Hindlimb muscle (tissue), 1 donor: ENCODE measurements at regions not wholly inside any gene's neighbourhood (a gene's known extent, or its start where the extent isn't known, plus 50 kb on each side); places are given as distances from the start of the nearest gene placed in this dataset.
A peak's percentile ranks its signal among the peaks of the same experiment; 100 is the strongest.

ENCODE experiments used
- DNase-seq: peaks from one replicate; pipeline ENCODE4 v3.0.0-alpha.2; 2013

DNA sequence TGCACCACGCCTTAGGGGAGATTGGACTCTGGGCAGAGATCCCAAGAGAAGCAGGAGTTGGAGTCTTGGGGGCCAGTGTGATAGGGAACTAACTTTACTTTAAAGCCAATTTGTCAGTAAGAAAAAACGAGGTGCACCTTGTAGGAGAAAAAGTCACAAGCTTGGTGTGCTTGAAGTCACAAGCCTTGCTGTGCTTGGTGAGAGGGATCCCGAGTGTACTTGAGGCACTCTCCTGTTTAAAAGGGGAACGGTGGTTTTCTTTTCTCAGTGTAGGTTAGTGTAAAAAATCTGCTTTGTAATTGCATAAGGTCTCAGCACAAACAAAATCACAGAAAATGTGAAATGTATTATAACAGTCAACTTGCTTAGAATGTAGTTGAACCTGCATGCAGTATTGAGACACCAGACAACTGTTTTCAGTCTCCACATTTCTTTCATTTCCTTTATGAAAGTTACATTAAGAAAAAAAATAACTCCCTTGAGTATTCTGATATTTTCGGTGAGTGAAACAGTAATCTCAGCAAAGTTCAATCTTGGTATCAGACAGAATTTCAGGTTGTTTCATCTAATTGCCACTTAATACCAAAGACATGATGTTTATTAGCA is 111.1 kb upstream of the DUSP22 start:
- DNase-seq: no peak

DNA sequence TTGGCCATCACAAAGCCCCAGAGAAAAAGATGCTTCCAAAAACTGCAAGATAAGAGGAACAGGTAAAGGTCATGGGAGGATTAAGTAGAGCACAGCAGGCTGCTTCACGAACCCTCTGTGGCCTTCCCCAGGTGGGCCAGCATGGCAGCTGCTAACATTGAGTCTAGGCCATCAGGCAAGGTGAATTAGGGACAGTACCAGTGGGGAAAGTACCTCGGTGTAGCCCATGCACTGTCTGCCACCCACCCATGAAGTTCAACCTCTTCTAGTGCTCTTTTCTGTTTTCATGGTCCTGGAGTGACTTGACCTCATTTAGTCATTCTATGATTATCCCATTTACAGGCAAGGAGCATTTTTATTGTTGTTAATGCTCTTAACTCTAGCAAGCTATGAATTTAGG is 108.6 kb upstream of the DUSP22 start:
- DNase-seq: no peak

DNA sequence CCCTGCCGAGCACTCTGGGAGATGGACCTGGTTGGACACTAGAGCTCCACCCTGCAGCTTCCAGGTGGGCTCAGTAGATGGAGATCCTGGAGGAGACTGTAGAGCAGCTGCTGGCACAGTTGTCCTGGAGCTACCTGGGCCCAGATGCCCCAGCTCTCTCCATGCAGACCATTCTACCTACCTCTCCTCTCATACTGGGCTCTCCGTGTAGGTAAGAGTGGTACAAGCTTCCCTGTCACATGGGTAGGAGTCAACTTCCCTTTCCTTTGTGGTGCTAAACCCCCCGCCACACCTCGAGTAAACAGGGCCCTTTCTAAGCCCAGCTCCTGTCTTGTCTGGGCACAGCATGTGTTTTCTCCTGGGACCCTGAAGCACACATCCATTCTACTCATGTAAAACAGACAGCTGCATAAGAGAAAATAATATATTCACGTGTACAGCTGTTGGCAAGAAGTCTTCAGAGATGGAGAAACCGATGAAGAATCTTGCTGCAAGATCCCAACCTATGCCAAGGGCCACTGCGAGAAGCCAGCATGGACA is 108.1 kb upstream of the DUSP22 start:
- DNase-seq: no peak

DNA sequence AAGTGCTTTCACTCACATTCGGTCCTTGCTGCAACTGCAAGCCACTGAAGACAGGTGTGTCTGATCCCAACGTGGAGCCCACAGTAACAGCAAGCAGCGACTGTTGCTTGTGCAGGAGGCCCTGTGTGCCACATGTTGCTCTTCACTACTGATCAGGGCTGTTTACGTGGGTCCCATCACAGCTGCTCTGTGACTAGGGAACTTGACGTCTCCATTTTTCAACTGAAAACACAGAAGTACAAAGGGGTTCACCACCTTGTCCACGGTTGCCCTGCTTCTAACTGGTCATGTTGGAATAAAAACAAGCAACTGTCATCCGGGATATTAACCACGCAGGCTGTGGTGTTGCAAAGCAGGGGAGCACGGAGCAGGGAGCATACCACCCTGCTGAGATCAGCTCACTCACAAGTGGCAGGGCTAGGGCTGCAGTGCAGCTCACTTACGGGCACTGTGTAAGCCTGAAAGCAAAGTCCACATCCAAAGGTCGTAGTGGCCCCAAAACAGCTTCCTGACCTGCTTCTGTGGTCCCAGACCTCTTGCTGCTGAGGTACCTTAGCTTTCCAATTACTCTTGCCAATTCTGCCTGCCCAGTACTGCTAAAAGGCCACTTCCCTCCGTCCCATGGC is 105.8 kb upstream of the DUSP22 start:
- DNase-seq: no peak

DNA sequence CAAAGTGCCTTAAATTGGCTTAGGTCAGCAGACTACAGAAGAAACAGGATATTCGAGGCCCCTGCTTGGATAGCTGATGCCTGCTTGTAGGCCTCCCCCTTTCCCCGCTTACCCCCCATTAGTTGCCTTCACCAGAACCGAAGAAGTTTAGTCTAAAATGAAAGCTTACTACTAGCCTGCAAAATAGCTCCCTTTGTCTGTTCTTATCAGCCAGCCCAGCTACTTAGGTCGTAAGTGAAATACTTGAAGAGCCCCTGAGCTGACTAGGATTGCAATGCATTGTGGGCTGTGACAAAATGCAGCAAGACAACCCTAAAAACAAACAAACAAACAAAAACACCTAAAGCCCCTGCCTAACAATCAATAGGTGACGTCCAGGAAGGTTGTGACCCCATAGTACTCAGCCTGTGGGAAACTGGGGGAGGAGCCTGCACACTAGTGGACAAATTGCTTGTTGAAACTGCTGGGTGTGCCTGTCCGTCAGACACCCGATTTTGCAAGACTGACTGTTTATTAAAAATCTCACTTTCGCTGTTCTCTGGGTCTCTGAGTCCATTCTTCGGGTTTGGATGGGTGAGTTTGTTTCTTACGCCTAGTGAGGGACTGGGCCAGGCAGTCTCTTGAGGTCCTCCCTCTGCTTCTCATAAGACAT is 105.0 kb upstream of the DUSP22 start:
- no peak for DNase-seq

DNA sequence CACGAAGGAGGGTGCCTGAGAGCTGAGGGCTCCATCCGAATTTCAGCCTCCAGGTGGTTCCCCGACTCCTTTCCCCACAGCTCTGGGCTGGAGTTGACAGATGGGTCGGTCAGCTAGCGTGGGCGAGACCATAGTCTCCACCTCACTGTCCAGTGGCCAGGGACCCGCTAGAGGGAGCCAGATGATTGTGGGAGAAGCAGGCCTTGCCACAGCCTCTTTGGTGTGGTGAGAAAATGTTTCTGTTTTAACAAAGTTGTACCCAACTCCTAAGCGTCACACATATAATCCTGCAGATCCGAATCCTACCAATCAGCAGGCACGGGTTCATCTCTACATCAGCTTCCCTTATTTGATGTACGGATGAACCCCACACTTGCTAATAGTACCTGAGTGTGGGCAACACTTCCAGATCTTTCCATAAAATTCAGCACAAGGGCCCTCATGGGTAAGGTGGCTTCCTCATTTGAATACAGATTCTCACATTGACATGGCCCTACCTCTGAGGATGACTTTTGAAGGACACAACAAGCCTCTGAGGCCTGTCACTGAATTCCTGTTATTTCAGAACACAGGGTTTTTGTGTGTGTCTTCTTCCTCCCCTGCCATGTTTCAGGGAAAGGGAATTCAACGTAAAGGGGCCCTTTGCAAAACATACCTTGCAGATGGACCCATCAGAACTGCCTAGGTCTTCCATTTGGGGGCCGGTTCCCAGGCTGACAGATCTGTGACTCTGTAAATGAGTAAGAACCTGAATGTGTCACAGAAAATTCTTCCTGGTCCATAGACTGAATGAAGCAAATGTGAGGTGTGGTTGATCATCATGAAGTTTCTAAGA is 103.2 kb upstream of the DUSP22 start:
- DNase-seq: peak; percentile 66

DNA sequence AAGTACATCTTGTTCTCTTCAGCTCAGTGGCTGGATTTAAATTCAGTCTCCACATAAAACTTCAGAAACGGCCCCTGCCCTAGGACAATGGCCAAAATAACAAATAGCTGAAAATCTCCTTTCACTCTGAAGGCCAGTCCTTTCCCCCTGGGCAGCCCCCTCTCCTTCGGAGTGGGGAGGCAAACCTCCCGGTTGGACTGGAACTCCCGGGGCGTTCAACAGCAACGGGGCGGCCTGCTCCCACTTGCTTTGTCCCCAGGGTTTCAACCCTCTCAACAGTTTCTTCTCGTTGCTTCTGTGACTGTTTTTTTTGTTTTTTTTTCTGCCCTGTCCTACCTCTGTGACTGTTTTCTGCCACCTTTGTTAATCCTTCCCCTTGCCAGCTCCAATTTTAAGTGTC is 102.6 kb upstream of the DUSP22 start:
- no peak for DNase-seq

DNA sequence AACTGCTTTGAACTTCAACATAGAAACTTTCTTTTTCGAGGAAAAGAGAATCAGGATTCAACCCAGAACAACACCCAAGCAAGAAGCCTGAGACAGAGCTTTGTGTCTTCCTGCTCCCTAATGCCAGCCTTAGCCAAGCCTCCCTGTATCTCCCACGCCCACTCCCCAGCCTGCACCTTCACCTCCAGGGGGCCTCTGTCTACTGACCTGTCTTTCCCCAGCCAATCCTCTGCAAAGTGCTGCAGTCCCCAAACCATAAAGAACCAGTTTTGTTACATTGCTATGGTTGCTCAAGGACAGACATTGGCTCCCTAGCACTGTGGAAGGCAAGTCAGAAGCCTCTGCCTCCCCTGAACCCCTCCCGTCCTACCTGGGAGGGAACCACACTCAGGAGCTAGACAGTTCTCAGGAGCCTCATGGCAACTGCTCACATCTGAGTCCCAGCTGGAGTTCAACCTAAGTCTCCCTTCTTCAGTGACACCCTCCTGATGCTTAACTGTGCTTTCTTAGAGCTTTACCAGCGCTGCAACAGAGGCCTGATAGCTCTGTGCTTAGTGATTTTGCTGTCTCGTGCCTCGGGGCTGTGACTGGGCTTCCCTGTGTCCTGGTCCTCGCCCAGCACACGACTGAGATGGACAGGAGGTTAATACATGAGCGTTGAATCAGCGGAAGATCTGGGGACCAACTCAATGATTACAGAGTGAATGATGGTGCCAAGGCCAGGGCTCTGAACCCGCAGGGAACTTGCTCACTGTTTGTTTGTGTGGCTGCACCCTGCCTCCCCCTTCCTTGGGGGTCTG is 101.5 kb upstream of the DUSP22 start:
- no peak for DNase-seq

DNA sequence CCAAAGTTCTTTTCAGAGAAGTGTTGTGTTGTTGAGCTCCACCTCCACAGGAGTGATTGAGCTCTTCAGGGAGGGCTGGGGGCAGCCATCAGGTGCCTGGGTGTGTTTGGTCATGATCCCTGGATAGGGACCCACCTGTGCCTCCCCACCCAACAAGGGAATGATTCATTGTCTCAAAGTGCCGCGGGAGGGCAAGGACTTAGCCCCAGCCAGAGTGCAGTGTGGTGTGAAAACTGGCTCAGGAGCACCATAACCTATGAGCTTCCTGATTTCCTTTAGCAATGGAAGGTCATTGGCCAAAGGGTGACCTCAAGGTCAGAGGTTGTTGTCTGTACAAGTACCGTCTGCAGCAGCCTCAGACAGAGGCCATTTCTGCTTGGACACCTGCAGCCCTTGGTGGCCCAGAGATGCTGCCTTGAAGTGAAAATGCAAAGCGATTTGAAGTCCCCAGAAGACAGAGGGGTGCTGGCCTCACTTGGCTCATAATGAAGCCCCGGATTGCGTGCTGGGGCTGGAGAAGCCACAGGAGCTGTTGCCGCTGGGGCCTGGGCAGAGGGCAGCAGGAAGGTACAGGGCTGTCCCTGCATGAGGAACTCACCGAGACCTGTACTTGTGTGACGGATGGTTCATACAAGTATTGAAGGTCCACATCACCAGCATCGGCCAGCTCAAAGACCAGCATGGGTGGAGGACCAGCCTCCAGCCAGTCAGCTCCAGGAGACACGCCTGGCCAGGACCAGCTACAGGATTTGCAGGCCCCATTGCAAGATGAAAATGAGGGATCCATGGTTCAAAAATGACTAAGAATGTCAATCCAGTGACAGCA is 100.6 kb upstream of the DUSP22 start:
- DNase-seq: no peak

DNA sequence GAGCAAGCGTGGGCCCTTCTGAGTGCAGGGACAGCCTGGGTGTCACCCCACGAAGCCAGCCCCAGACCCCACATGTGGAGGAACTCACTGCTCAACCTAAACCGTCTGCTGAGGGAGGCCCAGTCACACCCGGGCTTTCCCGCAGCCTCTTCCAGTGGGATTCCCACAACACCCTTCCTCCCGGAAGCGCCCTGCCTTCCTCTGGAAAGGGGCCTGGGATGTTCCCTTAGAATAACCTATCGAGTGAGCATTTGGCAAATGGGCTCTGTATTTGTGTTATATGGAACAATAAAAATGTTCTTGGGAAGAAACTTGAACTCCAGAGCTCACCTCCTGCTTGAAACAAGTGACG is 100.0 kb upstream of the DUSP22 start:
- no peak for DNase-seq

DNA sequence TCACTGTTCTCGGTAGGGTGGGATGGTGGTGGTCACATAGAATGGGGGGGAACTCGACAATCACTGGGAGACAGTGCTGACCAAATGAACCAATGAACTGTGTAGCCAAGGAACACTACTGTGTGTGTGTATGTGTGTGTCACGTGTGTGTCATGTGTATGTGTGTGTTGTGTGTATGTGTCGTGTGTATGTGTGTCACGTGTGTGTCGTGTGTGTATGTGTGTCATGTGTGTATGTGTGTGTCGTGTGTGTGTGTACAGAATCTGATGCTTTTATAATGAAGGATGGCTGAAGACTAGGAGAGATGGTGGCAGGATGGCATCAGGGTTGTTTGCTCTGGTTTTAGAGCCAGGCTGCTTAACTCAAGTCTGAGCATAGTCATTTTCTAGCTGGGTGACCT is 99.1 kb upstream of the DUSP22 start:
- no peak for DNase-seq

DNA sequence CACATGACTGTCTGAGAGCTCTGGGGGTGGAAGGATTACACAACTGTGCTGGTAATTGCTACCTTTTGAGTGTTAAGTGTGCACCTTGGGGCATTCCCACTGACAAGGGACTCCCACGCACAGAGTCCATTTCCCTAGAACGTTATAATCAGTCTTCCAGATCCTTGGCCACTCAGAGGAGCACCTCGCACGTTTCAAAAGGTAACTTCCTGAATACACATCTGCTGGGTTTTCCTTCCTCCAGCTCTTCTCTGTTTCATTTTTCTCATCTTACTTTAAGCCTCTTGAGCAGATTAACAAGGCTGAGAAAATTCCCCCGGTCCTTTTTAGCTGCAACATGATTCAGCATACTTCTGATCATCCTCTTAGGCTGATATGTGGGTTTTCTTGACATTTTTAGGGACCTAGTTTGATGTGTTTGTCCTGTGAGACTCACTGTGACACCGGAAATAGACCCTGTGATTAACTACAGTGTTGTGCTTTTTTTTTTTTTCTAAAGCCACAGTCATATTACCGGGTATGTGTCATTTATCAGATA is 98.4 kb upstream of the DUSP22 start:
- no peak for DNase-seq

DNA sequence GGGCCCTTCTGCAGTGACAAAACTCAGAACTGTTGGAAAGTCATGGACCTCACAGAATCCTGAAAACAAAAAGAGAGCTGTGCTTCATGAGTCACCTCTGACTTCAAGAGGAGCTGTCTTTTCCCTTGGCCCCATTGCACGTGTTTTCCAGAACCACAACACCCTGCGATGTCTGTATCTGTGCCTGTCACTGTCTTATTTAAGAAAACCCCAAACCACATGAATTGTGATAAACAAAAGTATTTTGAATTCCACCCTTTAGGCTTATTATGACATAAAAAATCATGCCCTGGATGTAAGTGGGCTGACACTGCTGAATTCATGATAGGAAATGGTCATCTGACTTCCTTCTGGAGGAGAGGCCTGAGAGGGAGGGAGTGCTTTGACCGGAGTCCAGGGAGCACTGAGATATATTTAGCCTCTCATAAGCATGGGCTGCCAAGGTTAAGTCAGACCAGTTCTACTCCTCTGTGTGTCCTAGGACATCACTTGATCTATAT is 96.4 kb upstream of the DUSP22 start:
- DNase-seq: peak; percentile 62

DNA sequence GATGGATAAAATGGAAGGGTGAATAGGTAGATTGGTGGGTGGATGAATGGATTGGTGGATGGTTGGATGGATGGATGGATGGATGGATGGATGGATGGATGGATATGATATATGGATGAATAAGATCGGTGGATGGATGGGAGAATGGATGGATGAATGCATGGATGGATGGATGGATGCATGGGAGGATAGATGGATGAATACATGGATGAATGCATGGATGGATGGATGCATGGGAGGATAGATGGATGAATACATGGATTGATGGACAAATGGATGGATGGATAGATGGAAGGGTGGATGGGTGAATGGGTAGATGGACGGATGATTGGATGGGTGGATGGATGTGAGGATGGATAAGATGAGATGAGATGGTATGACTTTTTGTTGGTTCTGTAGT is 95.7 kb upstream of the DUSP22 start:
- no peak for DNase-seq

DNA sequence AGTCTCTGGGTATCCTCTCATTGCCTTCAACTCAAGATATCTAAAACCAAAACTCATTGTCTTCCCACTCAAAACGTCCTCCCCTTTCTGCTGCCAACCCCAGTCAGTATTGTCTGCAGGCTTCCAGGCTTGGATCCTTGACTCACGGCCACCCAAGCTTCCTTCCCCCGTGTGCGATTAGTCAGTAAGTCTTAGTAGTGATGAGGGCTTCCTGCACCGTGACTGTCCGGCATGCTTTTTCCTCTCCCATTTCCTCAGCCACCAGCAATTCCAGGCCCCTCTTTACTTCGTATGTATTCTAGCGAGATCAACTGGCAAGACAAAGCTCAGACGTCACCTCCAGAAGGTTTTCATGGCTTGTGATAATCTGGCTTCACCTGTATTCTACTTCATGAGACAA is 88.6 kb upstream of the DUSP22 start:
- DNase-seq: no peak

DNA sequence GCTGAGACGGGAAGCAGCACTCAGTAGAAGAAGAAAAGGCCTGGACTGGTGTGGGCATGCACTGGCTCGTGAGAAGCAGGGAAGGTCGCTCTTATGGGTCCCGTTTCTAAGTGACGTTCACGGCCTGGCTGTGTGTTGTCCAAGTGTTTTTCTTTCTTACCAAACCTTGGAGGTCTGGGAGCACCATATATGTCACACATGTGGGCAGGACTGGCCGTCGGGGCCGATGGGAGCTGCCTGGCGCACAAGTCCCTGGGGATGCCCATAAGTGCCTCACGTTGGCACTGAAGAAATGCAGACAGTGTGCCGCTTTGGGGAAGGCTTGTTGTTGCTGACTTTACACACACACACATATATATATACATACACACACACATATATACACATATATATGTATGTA is 86.0 kb upstream of the DUSP22 start:
- no peak for DNase-seq

DNA sequence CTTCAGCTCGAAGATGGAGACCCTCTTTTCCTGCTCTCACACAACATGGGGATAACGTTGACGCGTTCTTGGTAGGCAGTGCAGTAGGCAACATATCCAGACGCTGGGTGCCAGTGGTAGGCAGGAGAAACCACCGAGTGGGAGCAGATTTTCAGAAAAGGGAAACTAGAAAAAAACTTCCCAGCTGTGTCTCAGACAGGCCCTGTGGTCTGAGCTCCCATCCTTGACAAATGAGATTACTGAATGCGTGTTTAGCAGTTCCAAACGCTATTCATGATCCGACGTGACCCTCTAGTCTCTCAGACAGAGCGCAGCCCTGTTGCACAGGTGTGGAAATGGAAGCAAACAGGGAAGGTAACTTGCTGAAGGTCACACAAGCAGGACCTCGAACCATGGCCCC is 83.9 kb upstream of the DUSP22 start:
- no peak for DNase-seq

DNA sequence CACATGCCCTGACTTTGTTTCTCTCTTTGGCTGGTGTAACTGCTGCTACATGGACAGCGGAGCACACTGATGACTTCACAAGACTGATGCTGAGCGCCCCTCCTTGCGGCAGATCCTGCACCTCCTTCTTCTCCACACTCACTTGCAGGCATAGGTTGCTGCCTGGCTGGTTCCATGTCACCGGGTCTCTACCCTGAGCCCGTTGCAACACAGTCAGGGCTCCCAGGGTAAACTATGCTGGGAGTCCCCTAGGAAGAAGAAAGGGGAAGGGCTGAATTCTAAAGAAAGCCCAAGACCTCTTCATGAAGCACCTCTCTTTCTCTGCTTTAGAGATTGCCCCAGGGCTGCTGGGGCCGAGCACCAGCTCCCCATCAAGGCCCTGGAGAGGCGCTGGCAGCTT is 83.3 kb upstream of the DUSP22 start:
- no peak for DNase-seq

DNA sequence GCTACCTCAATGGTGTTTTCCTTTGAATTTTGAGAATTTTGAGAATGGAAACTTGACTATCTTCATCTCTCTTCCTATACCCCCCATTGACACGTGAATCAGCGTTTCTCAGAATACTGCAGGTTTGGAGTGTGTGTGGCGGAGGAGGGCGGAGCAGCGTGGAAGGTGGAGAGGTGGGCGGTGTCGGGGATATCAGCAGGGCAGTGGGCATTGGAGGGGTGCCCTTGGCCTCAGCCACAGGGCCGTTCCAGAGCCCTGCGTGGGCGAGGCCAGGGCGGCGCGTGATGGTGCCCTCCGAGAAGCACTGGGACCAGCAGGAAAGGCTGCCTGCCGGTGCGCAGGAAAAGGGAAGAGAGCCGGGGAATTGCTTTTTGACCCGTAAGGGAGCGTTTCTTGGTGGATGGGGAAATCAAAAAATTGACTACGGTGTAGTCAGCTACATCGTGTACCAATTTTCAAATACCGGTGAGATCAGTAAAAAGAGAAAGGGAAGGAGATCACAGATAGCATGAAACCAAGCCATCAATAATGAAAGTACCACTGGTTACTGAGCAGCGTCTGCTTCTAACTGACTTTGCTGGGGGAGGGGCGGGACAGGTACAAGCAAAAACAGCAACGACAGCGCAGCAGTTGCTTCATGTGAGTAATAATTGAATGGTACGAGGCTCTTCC is 82.7 kb upstream of the DUSP22 start:
- no peak for DNase-seq

DNA sequence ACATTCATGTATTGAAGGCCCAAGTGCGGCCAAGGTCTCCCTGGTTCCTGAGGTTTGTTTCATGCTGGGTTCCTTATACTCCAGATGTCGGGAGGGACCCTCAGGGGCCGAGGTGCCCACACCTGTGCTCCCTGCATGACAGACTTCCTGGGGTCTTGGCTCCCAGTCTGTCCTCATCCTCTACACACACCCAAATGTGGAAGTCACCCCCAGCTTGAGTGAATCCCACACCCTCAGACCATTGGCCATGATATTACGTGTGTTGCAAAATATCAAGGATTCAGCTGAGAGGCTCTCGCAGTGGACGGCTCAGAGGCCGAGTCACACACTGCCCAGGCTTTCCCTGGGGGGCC is 82.2 kb upstream of the DUSP22 start:
- DNase-seq: no peak
